CD8-positive, alpha-beta memory T cell (primary cell): ENCODE measurements at regions not wholly inside any gene's neighbourhood (a gene's known extent, or its start where the extent isn't known, plus 50 kb on each side); places are given as distances from the start of the nearest gene placed in this dataset.

Experiments used
- CTCF ChIA-PET: fragments of 350-600 bp; sonication (Branson Sonifier 250); formaldehyde crosslinking; loops from one replicate; lab custom pipeline; 2021; ENCODE audit warnings: antibody characterized with exemption; lab: Charles Lee
- POLR2A ChIA-PET: fragments of 350-600 bp; sonication (Branson Sonifier 250); formaldehyde crosslinking; loops from one replicate; lab custom pipeline; 2021; ENCODE audit warnings: antibody characterized with exemption; lab: Charles Lee
- DNase-seq, 5 donors: peaks; one replicate each; pipeline versions ENCODE4 v3.0.0 to v3.0.0-alpha.2; 2020 to 2022; ENCODE audit warnings: mixed read lengths in 1 of 5
- H3K27ac ChIP-seq: one replicate; pipeline ENCODE4 v1.7.0; 2013; ENCODE audit warnings: low read depth, mild to moderate bottlenecking, low read length, moderate library complexity
- H3K27me3 ChIP-seq: 2 replicates; pipeline ENCODE4 v1.7.0; 2013; ENCODE audit warnings: low read length, mild to moderate bottlenecking; ENCODE audit not compliant: insufficient read depth, poor library complexity, severe bottlenecking
- H3K36me3 ChIP-seq: 2 replicates; pipeline ENCODE4 v1.7.0; 2013; ENCODE audit warnings: mild to moderate bottlenecking, low read length, moderate library complexity; ENCODE audit not compliant: insufficient read depth
- H3K4me1 ChIP-seq: 2 replicates; pipeline ENCODE4 v1.7.0; 2013; ENCODE audit warnings: mild to moderate bottlenecking, low read length, moderate library complexity; ENCODE audit not compliant: insufficient read depth
- H3K4me3 ChIP-seq: 2 replicates; pipeline ENCODE4 v1.7.0; 2013; ENCODE audit warnings: mild to moderate bottlenecking, low read length
- H3K9me3 ChIP-seq: 2 replicates; pipeline ENCODE4 v1.7.0; 2013; ENCODE audit warnings: mild to moderate bottlenecking, low read length
- H3K27ac Mint-ChIP-seq, 8 donors: one replicate each; pipeline ENCODE4 v1.8.0; 2020 to 2021; ENCODE audit warnings: mixed read lengths in 8 of 8, mild to moderate bottlenecking in 6 of 8, inconsistent platforms in 3 of 8, moderate library complexity in 3 of 8
- H3K27me3 Mint-ChIP-seq, 2 donors: one replicate each; pipeline ENCODE4 v1.8.0; 2020 to 2021; ENCODE audit warnings: mixed read lengths in 2 of 2, mild to moderate bottlenecking in 1 of 2, moderate library complexity in 1 of 2
- H3K36me3 Mint-ChIP-seq, 3 donors: one replicate each; pipeline ENCODE4 v1.8.0; 2020 to 2021; ENCODE audit warnings: mixed read lengths in 3 of 3, inconsistent platforms in 1 of 3, mild to moderate bottlenecking in 1 of 3
- H3K4me1 Mint-ChIP-seq, 3 donors: one replicate each; pipeline ENCODE4 v1.8.0; 2020 to 2021; ENCODE audit warnings: mixed read lengths in 3 of 3, inconsistent platforms in 1 of 3, mild to moderate bottlenecking in 1 of 3
- H3K4me3 Mint-ChIP-seq, 7 donors: one replicate each; pipeline ENCODE4 v1.8.0; 2020 to 2021; ENCODE audit warnings: mixed read lengths in 7 of 7, mild to moderate bottlenecking in 6 of 7, moderate library complexity in 4 of 7, inconsistent platforms in 2 of 7
- H3K9me3 Mint-ChIP-seq, 5 donors: one replicate each; pipeline ENCODE4 v1.8.0; 2020 to 2022; ENCODE audit warnings: mixed read lengths in 5 of 5, mild to moderate bottlenecking in 3 of 5, moderate library complexity in 2 of 5, inconsistent platforms in 1 of 5

GRCh38 chr6:4405621-4406212, 270.3 kb upstream of the ECI2 start:
- Mint-ChIP-seq H3K4me1 (no peaks in the 10 kb centered on the region), H3K36me3 (peaks cover 0 to 4% (median 0%) of the 10 kb centered on the region in 3 donors), H3K4me3 (no peak overlapping the region), H3K27me3 (peaks cover 7 to 28% of the 10 kb centered on the region in 2 donors), H3K9me3 (peaks cover 0 to 5% (median 3%) of the 10 kb centered on the region in 5 donors), H3K27ac (no peak overlapping the region)
- POLR2A ChIA-PET = no interaction called here
- Histone ChIP-seq H3K36me3 (no peaks in the 10 kb centered on the region), H3K27ac (no peak overlapping the region), H3K4me1 (no peaks in the 10 kb centered on the region), H3K4me3 (no peak overlapping the region), H3K9me3 (no peaks in the 10 kb centered on the region), H3K27me3 (no peaks in the 10 kb centered on the region)
- CTCF ChIA-PET = no interaction called here
- DNase-seq = no peak

- peaks cover 0 to 5% (median 3%) of the 10 kb centered on the region in 5 donors for H3K9me3 Mint-ChIP-seq
- ChIA-PET POLR2A (no interaction called here), CTCF (no interaction called here)
- no peaks in the 10 kb centered on the region for H3K4me1 Mint-ChIP-seq
- H3K36me3 Mint-ChIP-seq = no peaks in the 10 kb centered on the region
- no peak overlapping the region for H3K27ac Mint-ChIP-seq
- Histone ChIP-seq H3K9me3 (no peaks in the 10 kb centered on the region), H3K27ac (no peak overlapping the region), H3K4me1 (no peaks in the 10 kb centered on the region), H3K27me3 (no peaks in the 10 kb centered on the region), H3K4me3 (no peak overlapping the region), H3K36me3 (no peaks in the 10 kb centered on the region)
- peaks cover 7 to 28% of the 10 kb centered on the region in 2 donors for H3K27me3 Mint-ChIP-seq
- H3K4me3 Mint-ChIP-seq = no peak overlapping the region
- no peak for DNase-seq
Observed at GRCh38 chr6:4404415-4404814, 269.0 kb upstream of the ECI2 start.

GRCh38 chr6:4403828-4404227, 268.5 kb upstream of the ECI2 start:
- Mint-ChIP-seq H3K9me3 (peaks cover 0 to 5% (median 3%) of the 10 kb centered on the region in 5 donors), H3K27ac (no peak overlapping the region), H3K4me3 (no peak overlapping the region), H3K4me1 (no peaks in the 10 kb centered on the region), H3K27me3 (peaks cover 7 to 28% of the 10 kb centered on the region in 2 donors), H3K36me3 (no peaks in the 10 kb centered on the region)
- no peak overlapping the region for H3K4me3 ChIP-seq
- H3K9me3 ChIP-seq = no peaks in the 10 kb centered on the region
- H3K4me1 ChIP-seq = no peaks in the 10 kb centered on the region
- no peak for DNase-seq
- no peak overlapping the region for H3K27ac ChIP-seq
- ChIA-PET POLR2A (no interaction called here), CTCF (no interaction called here)
- no peaks in the 10 kb centered on the region for H3K36me3 ChIP-seq
- H3K27me3 ChIP-seq = no peaks in the 10 kb centered on the region

GRCh38 chr6:4403023-4403752, 267.8 kb upstream of the ECI2 start:
- no peaks in the 10 kb centered on the region for H3K36me3 ChIP-seq
- Mint-ChIP-seq H3K36me3 (no peaks in the 10 kb centered on the region), H3K27me3 (peaks cover 7 to 28% of the 10 kb centered on the region in 2 donors), H3K9me3 (peaks cover 0 to 3% (median 2%) of the 10 kb centered on the region in 5 donors), H3K27ac (no peak overlapping the region), H3K4me1 (no peaks in the 10 kb centered on the region), H3K4me3 (no peak overlapping the region)
- H3K27ac ChIP-seq = no peak overlapping the region
- POLR2A ChIA-PET = no interaction called here
- DNase-seq = no peak
- CTCF ChIA-PET = no interaction called here
- H3K4me3 ChIP-seq = no peak overlapping the region
- H3K4me1 ChIP-seq = no peaks in the 10 kb centered on the region
- no peaks in the 10 kb centered on the region for H3K9me3 ChIP-seq
- H3K27me3 ChIP-seq = no peaks in the 10 kb centered on the region

- no peak overlapping the region for H3K27ac ChIP-seq
- DNase-seq = no peak
- no peak overlapping the region for H3K27ac Mint-ChIP-seq
Observed at GRCh38 chr6:4402477-4402976, 267.2 kb upstream of the ECI2 start.

GRCh38 chr6:4401408-4402368, 266.3 kb upstream of the ECI2 start:
- Histone ChIP-seq H3K27ac (no peak overlapping the region), H3K4me3 (no peak overlapping the region)
- POLR2A ChIA-PET = no interaction called here

More at GRCh38 chr6:4402477-4402976, 267.2 kb upstream of the ECI2 start:
- Histone ChIP-seq H3K4me1 (no peaks in the 10 kb centered on the region), H3K36me3 (no peaks in the 10 kb centered on the region), H3K9me3 (no peaks in the 10 kb centered on the region), H3K27me3 (no peaks in the 10 kb centered on the region), H3K4me3 (no peak overlapping the region)
- Mint-ChIP-seq H3K36me3 (no peaks in the 10 kb centered on the region), H3K27me3 (peaks cover 5 to 28% of the 10 kb centered on the region in 2 donors), H3K4me1 (no peaks in the 10 kb centered on the region), H3K4me3 (no peak overlapping the region), H3K9me3 (no peaks in the 10 kb centered on the region)
- CTCF ChIA-PET = no interaction called here
- POLR2A ChIA-PET = no interaction called here

GRCh38 chr6:4399656-4400055, 264.3 kb upstream of the ECI2 start:
- H3K4me1 ChIP-seq = no peaks in the 10 kb centered on the region
- H3K4me3 ChIP-seq = no peak overlapping the region
- DNase-seq = no peak
- Mint-ChIP-seq H3K4me1 (no peaks in the 10 kb centered on the region), H3K27ac (no peak overlapping the region), H3K4me3 (no peak overlapping the region), H3K36me3 (no peaks in the 10 kb centered on the region), H3K9me3 (no peaks in the 10 kb centered on the region), H3K27me3 (peaks cover 9 to 22% of the 10 kb centered on the region in 2 donors)
- H3K27ac ChIP-seq = no peak overlapping the region
- ChIA-PET POLR2A (no interaction called here), CTCF (no interaction called here)
- no peaks in the 10 kb centered on the region for H3K9me3 ChIP-seq
- no peaks in the 10 kb centered on the region for H3K27me3 ChIP-seq
- no peaks in the 10 kb centered on the region for H3K36me3 ChIP-seq

More at GRCh38 chr6:4401408-4402368, 266.3 kb upstream of the ECI2 start:
- H3K36me3 Mint-ChIP-seq = no peaks in the 10 kb centered on the region
- H3K4me3 Mint-ChIP-seq = no peak overlapping the region
- no peak overlapping the region for H3K27ac Mint-ChIP-seq
- CTCF ChIA-PET = no interaction called here
- H3K36me3 ChIP-seq = no peaks in the 10 kb centered on the region
- no peak for DNase-seq
- no peaks in the 10 kb centered on the region for H3K4me1 ChIP-seq
- H3K9me3 ChIP-seq = no peaks in the 10 kb centered on the region
- H3K9me3 Mint-ChIP-seq = no peaks in the 10 kb centered on the region
- no peaks in the 10 kb centered on the region for H3K4me1 Mint-ChIP-seq
- H3K27me3 Mint-ChIP-seq = peaks cover 3 to 25% of the 10 kb centered on the region in 2 donors
- H3K27me3 ChIP-seq = no peaks in the 10 kb centered on the region

GRCh38 chr6:4398791-4399190, 263.4 kb upstream of the ECI2 start:
- Histone ChIP-seq H3K4me1 (no peaks in the 10 kb centered on the region), H3K27me3 (no peaks in the 10 kb centered on the region), H3K4me3 (no peak overlapping the region), H3K36me3 (no peaks in the 10 kb centered on the region), H3K9me3 (no peaks in the 10 kb centered on the region), H3K27ac (no peak overlapping the region)
- no peaks in the 10 kb centered on the region for H3K36me3 Mint-ChIP-seq
- H3K4me1 Mint-ChIP-seq = no peaks in the 10 kb centered on the region
- CTCF ChIA-PET = no interaction called here
- H3K27me3 Mint-ChIP-seq = peaks cover 7 to 19% of the 10 kb centered on the region in 2 donors
- no peak overlapping the region for H3K4me3 Mint-ChIP-seq
- no peak for DNase-seq
- no peak overlapping the region for H3K27ac Mint-ChIP-seq
- POLR2A ChIA-PET = no interaction called here
- no peaks in the 10 kb centered on the region for H3K9me3 Mint-ChIP-seq
